DMS79 (cell line): ENCODE measurements at regions not wholly inside any gene's neighbourhood (a gene's known extent, or its start where the extent isn't known, plus 50 kb on each side); places are given as distances from the start of the nearest gene placed in this dataset.
A peak's percentile ranks its signal among the peaks of the same experiment; 100 is the strongest.

Experiments
- DNase-seq: peaks from one replicate; lab custom pipeline; 2025; lab: John Stamatoyannopoulos, UW

- DNase-seq, result no peak
Measured at GRCh38 chr2:15719566-15720313, 128.1 kb downstream of the DDX1 start.

- DNase-seq, result no peak
Measured at GRCh38 chr2:15720561-15721307, 129.1 kb downstream of the DDX1 start.

GRCh38 chr2:15721411-15722067, 129.9 kb downstream of the DDX1 start:
- DNase-seq, result no peak

GRCh38 chr2:15722980-15723379, 131.3 kb downstream of the DDX1 start:
- DNase-seq, result no peak

- no peak for DNase-seq
Measured at GRCh38 chr2:15724235-15724634, 132.6 kb downstream of the DDX1 start.

GRCh38 chr2:15725101-15725781, 133.6 kb downstream of the DDX1 start:
- DNase-seq, result no peak

GRCh38 chr2:15725782-15726112, 134.1 kb downstream of the DDX1 start:
- no peak for DNase-seq

- no peak for DNase-seq
Measured at GRCh38 chr2:15726321-15727057, 134.8 kb downstream of the DDX1 start.

- no peak for DNase-seq
Measured at GRCh38 chr2:15727396-15728244, 136.0 kb downstream of the DDX1 start.

GRCh38 chr2:15728245-15728938, 136.7 kb downstream of the DDX1 start:
- no peak for DNase-seq

- no peak for DNase-seq
Measured at GRCh38 chr2:15729001-15729400, 137.3 kb downstream of the DDX1 start.

GRCh38 chr2:15729709-15730544, 138.3 kb downstream of the DDX1 start:
- DNase-seq, result peak; percentile 87

- DNase-seq, result no peak
Measured at GRCh38 chr2:15730545-15731212, 139.0 kb downstream of the DDX1 start.

- DNase-seq, result no peak
Measured at GRCh38 chr2:15731213-15731888, 139.7 kb downstream of the DDX1 start.

- no peak for DNase-seq
Measured at GRCh38 chr2:15731889-15732271, 140.2 kb downstream of the DDX1 start.

GRCh38 chr2:15732341-15733077, 140.8 kb downstream of the DDX1 start:
- DNase-seq, result no peak

GRCh38 chr2:15733867-15734673, 142.4 kb downstream of the DDX1 start:
- no peak for DNase-seq
